DOHH2 (cell line): ENCODE measurements at regions not wholly inside any gene's neighbourhood (a gene's known extent, or its start where the extent isn't known, plus 50 kb on each side); places are given as distances from the start of the nearest gene placed in this dataset.

Experiments
- H3F3A ChIP-seq: fragments of 200-600 bp; sonication (generic), shearing (Covaris generic); 2 replicates; pipeline ENCODE4 v1.6.0; 2016; ENCODE audit warnings: antibody characterized with exemption, mild to moderate bottlenecking; ENCODE audit not compliant: control insufficient read depth, insufficient read depth
- H3K27ac ChIP-seq: fragments of 200-600 bp; sonication (generic); 2 replicates; pipeline ENCODE4 v1.5.1; 2014; ENCODE audit warnings: low read depth, mild to moderate bottlenecking, low read length, moderate library complexity
- H3K27me3 ChIP-seq: fragments of 200-600 bp; sonication (generic); 2 replicates; pipeline ENCODE4 v1.6.1; 2014; ENCODE audit warnings: mild to moderate bottlenecking, low read length, mixed read lengths; ENCODE audit not compliant: control insufficient read depth
- H3K36me3 ChIP-seq: fragments of 200-600 bp; sonication (generic); 2 replicates; pipeline ENCODE4 v1.6.1; 2014; ENCODE audit warnings: mild to moderate bottlenecking, low read length, moderate library complexity, mixed read lengths; ENCODE audit not compliant: control insufficient read depth
- H3K4me1 ChIP-seq: fragments of 200-600 bp; sonication (generic); 2 replicates; pipeline ENCODE4 v1.6.1; 2014; ENCODE audit warnings: mild to moderate bottlenecking, low read length, mixed read lengths; ENCODE audit not compliant: control insufficient read depth
- H3K4me2 ChIP-seq: fragments of 200-600 bp; sonication (generic); 2 replicates; pipeline ENCODE4 v1.6.0; 2014; ENCODE audit warnings: mild to moderate bottlenecking, low read length, moderate library complexity
- H3K4me3 ChIP-seq: fragments of 200-600 bp; sonication (generic); 2 replicates; pipeline ENCODE4 v1.5.1; 2014; ENCODE audit warnings: mild to moderate bottlenecking, low read length, mixed read lengths
- H3K79me2 ChIP-seq: fragments of 200-600 bp; sonication (generic); 2 replicates; pipeline ENCODE4 v1.6.1; 2014; ENCODE audit warnings: mild to moderate bottlenecking, low read length, mixed read lengths; ENCODE audit not compliant: control insufficient read depth
- H3K9me2 ChIP-seq: fragments of 200-600 bp; sonication (generic); replicated peaks from 2 replicates; pipeline ENCODE4 v1.6.1; 2014; ENCODE audit warnings: mild to moderate bottlenecking, low read length, mixed read lengths; ENCODE audit not compliant: control insufficient read depth
- H3K9me3 ChIP-seq: fragments of 200-600 bp; sonication (generic); 2 replicates; pipeline ENCODE4 v1.6.1; 2014; ENCODE audit warnings: antibody characterized with exemption, low read length, mixed read lengths; ENCODE audit not compliant: control insufficient read depth, insufficient read depth
- H4K20me1 ChIP-seq: fragments of 200-600 bp; sonication (generic); 2 replicates; pipeline ENCODE4 v1.6.0; 2014; ENCODE audit warnings: low read depth, mild to moderate bottlenecking, antibody characterized with exemption, low read length, moderate library complexity; ENCODE audit not compliant: control insufficient read depth, insufficient read depth
- CTCF ChIP-seq: fragments of 200-600 bp; sonication (generic); IDR thresholded peaks from one replicate; pipeline ENCODE4 v1.5.1; 2014; ENCODE audit warnings: antibody characterized with exemption, mild to moderate bottlenecking, low read depth, low read length; ENCODE audit not compliant: poor library complexity, severe bottlenecking
- EZH2phosphoT487 ChIP-seq: fragments of 200-600 bp; sonication (generic); IDR thresholded peaks from 2 replicates; pipeline ENCODE4 v1.6.1; 2017; ENCODE audit warnings: borderline replicate concordance, mild to moderate bottlenecking, antibody characterized with exemption, low read length, moderate library complexity, mixed read lengths

DNA sequence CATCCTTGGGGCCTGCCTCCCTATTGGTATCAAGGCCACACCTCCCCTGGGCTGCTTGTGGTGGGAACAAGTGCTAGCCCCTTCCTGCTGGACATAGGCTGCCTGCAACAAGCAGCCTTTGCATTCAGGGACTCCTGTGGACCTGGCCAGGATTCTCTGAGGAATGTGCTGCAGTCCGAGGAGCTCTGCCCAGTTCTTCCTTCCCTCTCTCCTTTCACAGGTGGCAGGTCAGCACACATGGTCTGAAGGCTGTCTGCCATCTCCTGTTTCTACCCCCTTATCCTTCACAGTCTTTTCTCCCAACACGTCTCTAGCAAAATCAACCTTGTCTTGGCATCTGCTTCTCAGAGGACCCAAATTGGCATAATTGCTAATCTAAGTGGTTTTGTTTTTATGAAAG lies 97.0 kb upstream of the LIPC start:
- Histone ChIP-seq H3K4me1 (peaks cover 17% of the 10 kb centered on the region), H3K9me3 (no peaks in the 10 kb centered on the region), H3K36me3 (no peaks in the 10 kb centered on the region), H3F3A (no peaks in the 10 kb centered on the region), H3K9me2 (no peaks in the 10 kb centered on the region), H3K27me3 (0 out of 2 replicates have a peak, but pooled peaks cover 3% of the 10 kb centered on the region), H3K27ac (no peak overlapping the region), H3K4me2 (no peak overlapping the region), H4K20me1 (no peaks in the 10 kb centered on the region), H3K4me3 (no peak overlapping the region), H3K79me2 (no peaks in the 10 kb centered on the region)
- TF ChIP-seq CTCF (no peak), EZH2phosphoT487 (no peak)

- H4K20me1 ChIP-seq = no peaks in the 10 kb centered on the region
- no peak overlapping the region for H3K27ac ChIP-seq
- H3K4me1 ChIP-seq = peaks cover 14% of the 10 kb centered on the region
- H3K4me2 ChIP-seq = no peak overlapping the region
- TF ChIP-seq EZH2phosphoT487 (no peak), CTCF (no peak)
- 0 out of 2 replicates have a peak, but pooled peaks cover 3% of the 10 kb centered on the region for H3K27me3 ChIP-seq
- no peaks in the 10 kb centered on the region for H3K36me3 ChIP-seq
- no peaks in the 10 kb centered on the region for H3F3A ChIP-seq
- no peaks in the 10 kb centered on the region for H3K9me2 ChIP-seq
- no peaks in the 10 kb centered on the region for H3K79me2 ChIP-seq
- no peak overlapping the region for H3K4me3 ChIP-seq
- no peaks in the 10 kb centered on the region for H3K9me3 ChIP-seq
Observed at GRCh38 chr15:58336161-58336560, 95.6 kb upstream of the LIPC start.

- Histone ChIP-seq H3K9me3 (no peaks in the 10 kb centered on the region), H3K27ac (no peak overlapping the region), H3F3A (no peaks in the 10 kb centered on the region), H3K79me2 (no peaks in the 10 kb centered on the region), H3K4me2 (no peak overlapping the region), H3K4me1 (no peaks in the 10 kb centered on the region), H3K36me3 (no peaks in the 10 kb centered on the region), H3K27me3 (peaks cover 3% of the 10 kb centered on the region; the same call in 1 of the 2 replicates), H3K9me2 (no peaks in the 10 kb centered on the region), H4K20me1 (no peaks in the 10 kb centered on the region), H3K4me3 (no peak overlapping the region)
- no peak for TF ChIP-seq CTCF
Observed at GRCh38 chr15:58340176-58340575, 91.6 kb upstream of the LIPC start.

- no peak overlapping the region for H3K4me3 ChIP-seq
- no peaks in the 10 kb centered on the region for H4K20me1 ChIP-seq
- H3K9me3 ChIP-seq = no peaks in the 10 kb centered on the region
- peaks cover 3% of the 10 kb centered on the region; the same call in 1 of the 2 replicates for H3K27me3 ChIP-seq
- H3K36me3 ChIP-seq = no peaks in the 10 kb centered on the region
- TF ChIP-seq EZH2phosphoT487 (no peak), CTCF (no peak)
- no peak overlapping the region for H3K4me2 ChIP-seq
- H3K4me1 ChIP-seq = no peaks in the 10 kb centered on the region
- H3K9me2 ChIP-seq = no peaks in the 10 kb centered on the region
- H3K79me2 ChIP-seq = no peaks in the 10 kb centered on the region
- H3F3A ChIP-seq = no peaks in the 10 kb centered on the region
- no peak overlapping the region for H3K27ac ChIP-seq
Observed at GRCh38 chr15:58342508-58342907, 89.3 kb upstream of the LIPC start.
